ENCODE measurements at regions not wholly inside any gene's neighbourhood (a gene's known extent, or its start where the extent isn't known, plus 50 kb on each side); places are given as distances from the start of the nearest gene placed in this dataset.

DNA sequence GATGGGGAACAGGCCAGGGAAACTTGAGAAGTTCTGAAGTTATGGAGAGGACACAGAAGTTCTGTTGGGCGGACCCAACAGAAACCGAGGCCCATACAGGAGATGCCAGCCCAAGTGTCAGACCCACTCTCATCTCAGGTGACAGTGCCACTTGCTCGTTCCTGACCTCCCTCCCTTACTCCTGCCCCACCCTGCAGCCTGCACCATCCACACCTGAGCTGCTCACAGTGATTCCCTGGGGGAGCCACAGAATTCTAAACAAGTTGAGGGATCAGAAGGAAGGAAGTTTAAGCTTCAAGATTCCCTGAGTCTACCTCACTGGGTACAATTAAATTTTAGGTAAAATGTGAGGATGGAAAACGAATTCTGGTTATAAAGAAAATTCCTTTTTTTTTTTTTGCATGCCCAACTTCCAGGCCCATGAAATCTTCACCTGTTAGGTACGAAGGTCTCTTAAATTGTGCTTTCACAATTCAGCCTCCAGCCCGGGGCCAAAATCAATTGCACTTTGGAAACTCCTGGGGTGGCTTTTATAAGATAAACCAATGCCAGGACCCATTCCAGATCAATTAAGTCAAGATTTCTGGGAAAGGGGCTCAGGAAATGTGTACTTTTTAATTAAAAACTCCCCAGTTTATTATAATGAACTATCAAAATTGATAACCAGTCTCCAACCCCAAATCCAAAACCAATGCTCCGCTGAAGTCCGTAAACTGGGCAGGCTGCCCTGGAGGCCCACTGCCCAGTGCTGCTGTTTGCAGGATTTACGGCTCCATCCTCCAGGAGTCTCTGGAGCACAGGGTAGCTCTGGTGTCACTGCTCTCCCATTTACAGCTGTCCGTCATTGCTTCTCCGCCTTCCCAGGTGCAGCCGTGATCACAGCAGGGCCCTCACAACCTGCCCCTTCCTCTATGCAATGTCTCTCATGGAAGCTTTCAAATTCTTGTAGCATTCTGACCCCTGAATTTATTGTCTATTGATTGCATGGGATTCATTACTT is 643.5 kb downstream of the UQCRFS1 start:
- H3K18ac ChIP-seq (ENCODE audit: low read length) = no peak overlapping the region
- H3K4me3 ChIP-seq (ENCODE audit: low read length in 2 of 2) = no peak overlapping the region
- no peak overlapping the region for H3K23ac ChIP-seq (ENCODE audit: low read depth, low read length, poor library complexity)
- no peak overlapping the region for H2AK5ac ChIP-seq (ENCODE audit: low read depth, low read length)
- H2BK12ac ChIP-seq (ENCODE audit: low read length) = no peak overlapping the region
- DNase-seq (ENCODE audit: low spot score) = no peak
- no peaks in the 10 kb centered on the region for H3K9me3 ChIP-seq (replicated peaks in 1 of 2; ENCODE audit: control insufficient read depth in 2 of 2, insufficient read depth in 1 of 2, low read depth in 1 of 2, low read length in 2 of 2)
- no peaks in the 10 kb centered on the region for H3K36me3 ChIP-seq (replicated peaks in 1 of 2; ENCODE audit: control insufficient read depth in 2 of 2, insufficient read depth in 2 of 2, low read length in 2 of 2)
- H2BK120ac ChIP-seq (ENCODE audit: low read depth, low read length) = no peak overlapping the region
- H3K14ac ChIP-seq (ENCODE audit: low read length) = no peak overlapping the region
- no peak overlapping the region for H2BK5ac ChIP-seq (ENCODE audit: low read length)
- no peak overlapping the region for H4K8ac ChIP-seq (ENCODE audit: low read depth, low read length)
- WGBS, 2 donors (ENCODE audit: extremely low coverage in 2 of 2, insufficient read length in 2 of 2, insufficient replicate concordance in 1 of 2) = no CpG with 5 or more reads among the region's 12 CpGs
- H2BK15ac ChIP-seq (ENCODE audit: low read length) = no peak overlapping the region
- no peaks in the 10 kb centered on the region for H3K79me1 ChIP-seq (ENCODE audit: low read depth, low read length)
- H3K27me3 ChIP-seq (ENCODE audit: control insufficient read depth in 3 of 3, insufficient read depth in 3 of 3, low read depth in 1 of 3, low read length in 3 of 3) = no peaks in the 10 kb centered on the region
- no peak overlapping the region for H3K9ac ChIP-seq (ENCODE audit: low read depth, low read length, poor library complexity)
- H3K4ac ChIP-seq (ENCODE audit: low read length) = no peak overlapping the region
- H3K27ac ChIP-seq (replicated peaks; ENCODE audit: low read length) = no peak overlapping the region
- H3K4me2 ChIP-seq (ENCODE audit: insufficient read depth, low read length, poor library complexity, severe bottlenecking) = no peak overlapping the region
- H4K91ac ChIP-seq (ENCODE audit: low read depth, low read length, poor library complexity) = no peak overlapping the region
- H3K4me1 ChIP-seq (ENCODE audit: control insufficient read depth in 2 of 2, insufficient read depth in 1 of 2, low read depth in 1 of 2, low read length in 2 of 2) = no peaks in the 10 kb centered on the region
- H2AFZ ChIP-seq (ENCODE audit: low read length) = no peak overlapping the region

DNA sequence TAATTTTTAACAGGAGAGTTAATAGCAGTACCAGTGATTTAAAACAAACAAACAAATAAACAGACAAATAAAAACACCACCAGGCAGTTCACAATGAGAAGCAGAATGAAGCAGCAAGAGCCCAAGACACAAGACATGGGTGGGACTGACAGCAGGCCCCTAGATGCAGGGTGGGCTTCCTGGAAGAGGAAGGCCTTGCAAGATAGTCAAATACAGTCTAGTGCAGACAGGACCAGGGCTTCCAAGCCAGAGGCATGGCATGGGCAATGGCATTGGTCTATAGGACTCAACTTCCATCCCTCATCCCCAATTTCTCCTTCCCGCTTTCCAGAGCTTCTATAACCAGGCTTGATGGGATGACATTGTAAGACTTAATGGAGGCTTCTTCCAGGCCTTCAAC is 645.1 kb downstream of the UQCRFS1 start:
- Histone ChIP-seq H3K23ac (ENCODE audit: low read depth, low read length, poor library complexity) (no peak overlapping the region), H2BK12ac (ENCODE audit: low read length) (no peak overlapping the region), H2BK15ac (ENCODE audit: low read length) (no peak overlapping the region), H2AK5ac (ENCODE audit: low read depth, low read length) (no peak overlapping the region), H3K4me3 (ENCODE audit: low read length in 2 of 2) (no peak overlapping the region), H3K4ac (ENCODE audit: low read length) (no peak overlapping the region), H2BK5ac (ENCODE audit: low read length) (no peak overlapping the region), H3K18ac (ENCODE audit: low read length) (no peak overlapping the region), H3K9ac (ENCODE audit: low read depth, low read length, poor library complexity) (no peak overlapping the region), H2BK120ac (ENCODE audit: low read depth, low read length) (no peak overlapping the region), H3K4me1 (ENCODE audit: control insufficient read depth in 2 of 2, insufficient read depth in 1 of 2, low read depth in 1 of 2, low read length in 2 of 2) (no peaks in the 10 kb centered on the region), H3K79me1 (ENCODE audit: low read depth, low read length) (no peaks in the 10 kb centered on the region), H3K14ac (ENCODE audit: low read length) (no peak overlapping the region), H3K27me3 (ENCODE audit: control insufficient read depth in 3 of 3, insufficient read depth in 3 of 3, low read depth in 1 of 3, low read length in 3 of 3) (no peaks in the 10 kb centered on the region), H4K91ac (ENCODE audit: low read depth, low read length, poor library complexity) (no peak overlapping the region), H3K4me2 (ENCODE audit: insufficient read depth, low read length, poor library complexity, severe bottlenecking) (no peak overlapping the region), H3K36me3 (replicated peaks in 1 of 2; ENCODE audit: control insufficient read depth in 2 of 2, insufficient read depth in 2 of 2, low read length in 2 of 2) (no peaks in the 10 kb centered on the region), H2AFZ (ENCODE audit: low read length) (no peak overlapping the region), H3K27ac (replicated peaks; ENCODE audit: low read length) (no peak overlapping the region), H4K8ac (ENCODE audit: low read depth, low read length) (no peak overlapping the region), H3K9me3 (replicated peaks in 1 of 2; ENCODE audit: control insufficient read depth in 2 of 2, insufficient read depth in 1 of 2, low read depth in 1 of 2, low read length in 2 of 2) (no peaks in the 10 kb centered on the region)
- no peak for DNase-seq (ENCODE audit: low spot score)
- no CpG with 5 or more reads among the region's 1 CpG for WGBS, 2 donors (ENCODE audit: extremely low coverage in 2 of 2, insufficient read length in 2 of 2, insufficient replicate concordance in 1 of 2)

DNA sequence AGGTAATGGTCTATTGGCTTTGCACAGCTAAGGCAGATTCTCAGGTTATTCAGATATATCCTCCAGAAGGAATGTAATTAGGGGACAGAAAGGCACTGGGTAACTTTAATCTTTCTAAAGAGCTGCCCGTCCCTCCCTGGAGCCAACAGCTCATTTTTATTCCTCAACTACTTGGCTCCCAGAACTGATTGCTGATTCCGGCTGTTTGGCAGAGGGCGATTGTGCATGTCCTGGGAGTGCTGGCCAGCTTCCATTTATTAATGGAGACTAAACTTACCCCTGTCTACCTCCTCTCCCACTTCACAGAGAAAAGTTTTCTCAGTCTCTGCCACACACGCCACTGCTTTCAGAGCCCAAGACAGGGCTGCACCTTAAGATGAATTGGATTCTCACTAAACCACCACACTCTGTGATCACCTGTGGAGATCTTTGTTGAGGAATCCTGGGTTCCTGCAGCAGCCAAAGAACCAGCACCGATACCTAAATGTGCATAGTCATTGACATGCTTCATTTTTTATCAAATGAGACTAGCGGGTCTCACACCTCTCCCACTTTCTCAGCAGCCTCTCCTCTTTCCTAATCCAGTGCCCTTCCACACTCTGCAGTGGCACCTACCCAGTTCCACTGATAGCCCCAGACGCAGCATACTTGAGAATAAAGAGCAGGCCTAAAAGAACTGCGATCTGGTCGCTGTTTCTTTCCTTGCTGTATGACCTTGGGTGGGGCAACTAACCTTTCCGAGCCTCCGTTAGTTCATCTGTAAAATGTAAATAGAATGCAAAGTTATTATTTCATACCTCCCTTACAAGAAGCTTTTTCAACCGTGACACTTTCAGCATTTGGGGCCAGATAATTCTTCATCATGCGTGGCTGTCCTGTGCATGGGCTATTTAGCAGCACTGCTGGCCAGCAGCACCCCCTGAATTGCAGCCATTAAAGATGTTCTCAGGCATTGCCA is 648.7 kb downstream of the UQCRFS1 start:
- Histone ChIP-seq H3K9ac (ENCODE audit: low read depth, low read length, poor library complexity) (no peak overlapping the region), H2AK5ac (ENCODE audit: low read depth, low read length) (no peak overlapping the region), H3K36me3 (replicated peaks in 1 of 2; ENCODE audit: control insufficient read depth in 2 of 2, insufficient read depth in 2 of 2, low read length in 2 of 2) (no peaks in the 10 kb centered on the region), H4K8ac (ENCODE audit: low read depth, low read length) (no peak overlapping the region), H3K4me3 (ENCODE audit: low read length in 2 of 2) (no peak overlapping the region), H3K23ac (ENCODE audit: low read depth, low read length, poor library complexity) (no peak overlapping the region), H4K91ac (ENCODE audit: low read depth, low read length, poor library complexity) (no peak overlapping the region), H3K27ac (replicated peaks; ENCODE audit: low read length) (no peak overlapping the region), H3K27me3 (ENCODE audit: control insufficient read depth in 3 of 3, insufficient read depth in 3 of 3, low read depth in 1 of 3, low read length in 3 of 3) (no peaks in the 10 kb centered on the region), H3K9me3 (replicated peaks in 1 of 2; ENCODE audit: control insufficient read depth in 2 of 2, insufficient read depth in 1 of 2, low read depth in 1 of 2, low read length in 2 of 2) (no peaks in the 10 kb centered on the region), H3K4ac (ENCODE audit: low read length) (no peak overlapping the region), H3K14ac (ENCODE audit: low read length) (no peak overlapping the region), H3K4me2 (ENCODE audit: insufficient read depth, low read length, poor library complexity, severe bottlenecking) (no peak overlapping the region), H3K79me1 (ENCODE audit: low read depth, low read length) (no peaks in the 10 kb centered on the region), H2BK12ac (ENCODE audit: low read length) (no peak overlapping the region), H2BK120ac (ENCODE audit: low read depth, low read length) (no peak overlapping the region), H2BK5ac (ENCODE audit: low read length) (no peak overlapping the region), H2BK15ac (ENCODE audit: low read length) (no peak overlapping the region), H3K18ac (ENCODE audit: low read length) (no peak overlapping the region), H2AFZ (ENCODE audit: low read length) (no peak overlapping the region), H3K4me1 (ENCODE audit: control insufficient read depth in 2 of 2, insufficient read depth in 1 of 2, low read depth in 1 of 2, low read length in 2 of 2) (no peaks in the 10 kb centered on the region)
- DNase-seq (ENCODE audit: low spot score) = no peak
- no CpG with 5 or more reads among the region's 13 CpGs for WGBS, 2 donors (ENCODE audit: extremely low coverage in 2 of 2, insufficient read length in 2 of 2, insufficient replicate concordance in 1 of 2)

DNA sequence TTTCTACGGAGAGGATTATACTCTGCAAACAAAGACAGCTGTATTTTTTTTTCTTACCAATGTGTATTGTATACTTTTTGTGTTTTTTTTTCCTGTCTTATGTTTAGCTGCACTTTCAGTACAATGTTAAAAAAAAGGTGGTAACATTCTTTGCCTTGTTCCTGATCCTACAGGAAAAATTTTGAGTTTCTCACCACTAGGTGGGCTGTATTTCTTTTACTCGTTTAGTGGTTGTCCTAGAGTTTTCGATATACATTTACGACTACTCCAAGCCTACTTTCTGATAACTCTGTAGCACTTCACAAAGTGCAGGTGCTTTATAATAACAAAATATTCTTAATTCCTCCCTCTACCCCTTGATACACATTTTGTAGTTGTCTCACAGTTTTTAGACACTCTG is 652.2 kb downstream of the UQCRFS1 start:
- no CpG with 5 or more reads among the region's 4 CpGs for WGBS, 2 donors (ENCODE audit: extremely low coverage in 2 of 2, insufficient read length in 2 of 2, insufficient replicate concordance in 1 of 2)
- no peak overlapping the region for H2BK12ac ChIP-seq (ENCODE audit: low read length)

More for the DNA sequence above, 652.2 kb downstream of the UQCRFS1 start:
- H3K27me3 ChIP-seq (ENCODE audit: control insufficient read depth in 3 of 3, insufficient read depth in 3 of 3, low read depth in 1 of 3, low read length in 3 of 3) = no peaks in the 10 kb centered on the region
- H3K27ac ChIP-seq (replicated peaks; ENCODE audit: low read length) = no peak overlapping the region
- DNase-seq (ENCODE audit: low spot score) = no peak
- no peak overlapping the region for H2AK5ac ChIP-seq (ENCODE audit: low read depth, low read length)
- no peak overlapping the region for H4K91ac ChIP-seq (ENCODE audit: low read depth, low read length, poor library complexity)
- H2BK5ac ChIP-seq (ENCODE audit: low read length) = no peak overlapping the region
- H2BK120ac ChIP-seq (ENCODE audit: low read depth, low read length) = no peak overlapping the region
- H3K4me1 ChIP-seq (ENCODE audit: control insufficient read depth in 2 of 2, insufficient read depth in 1 of 2, low read depth in 1 of 2, low read length in 2 of 2) = no peaks in the 10 kb centered on the region
- no peak overlapping the region for H2BK15ac ChIP-seq (ENCODE audit: low read length)
- H3K14ac ChIP-seq (ENCODE audit: low read length) = no peak overlapping the region
- no peak overlapping the region for H3K18ac ChIP-seq (ENCODE audit: low read length)
- H3K4me2 ChIP-seq (ENCODE audit: insufficient read depth, low read length, poor library complexity, severe bottlenecking) = no peak overlapping the region
- no peak overlapping the region for H2AFZ ChIP-seq (ENCODE audit: low read length)
- H3K4me3 ChIP-seq (ENCODE audit: low read length in 2 of 2) = no peak overlapping the region
- H3K4ac ChIP-seq (ENCODE audit: low read length) = no peak overlapping the region
- H3K9me3 ChIP-seq (replicated peaks in 1 of 2; ENCODE audit: control insufficient read depth in 2 of 2, insufficient read depth in 1 of 2, low read depth in 1 of 2, low read length in 2 of 2) = no peaks in the 10 kb centered on the region
- no peaks in the 10 kb centered on the region for H3K79me1 ChIP-seq (ENCODE audit: low read depth, low read length)
- H3K9ac ChIP-seq (ENCODE audit: low read depth, low read length, poor library complexity) = no peak overlapping the region
- H3K36me3 ChIP-seq (replicated peaks in 1 of 2; ENCODE audit: control insufficient read depth in 2 of 2, insufficient read depth in 2 of 2, low read length in 2 of 2) = peaks cover 0 to 1% of the 10 kb centered on the region in 2 donors
- H3K23ac ChIP-seq (ENCODE audit: low read depth, low read length, poor library complexity) = no peak overlapping the region
- H4K8ac ChIP-seq (ENCODE audit: low read depth, low read length) = no peak overlapping the region

Data from neuronal stem cell (in vitro differentiated cells).